Stimulated activated CD8-positive, alpha-beta memory T cell treated with anti-CD3 and anti-CD28 coated beads, Interleukin-15, amount 100 ng/mL, for 4 hours (primary cell): ENCODE measurements at regions not wholly inside any gene's neighbourhood (a gene's known extent, or its start where the extent isn't known, plus 50 kb on each side); places are given as distances from the start of the nearest gene placed in this dataset.

ENCODE experiments used
- DNase-seq, 2 donors: peaks; one replicate each; pipeline ENCODE4 v3.0.0-alpha.2; 2020; ENCODE audit warnings: low read depth in 2 of 2

- DNase-seq, result no peak
These were observed 79.0 kb downstream of the LBH start for GRCh38 chr2:30310371-30310770.

- DNase-seq, result no peak
These were observed 79.6 kb downstream of the LBH start for GRCh38 chr2:30310955-30311354.

- DNase-seq, result no peak
These were observed 80.4 kb downstream of the LBH start for GRCh38 chr2:30311711-30312110.

- DNase-seq, result no peak
These were observed 81.6 kb downstream of the LBH start for GRCh38 chr2:30312916-30313315.

GRCh38 chr2:30314981-30315380 is 83.6 kb downstream of the LBH start:
- no peak for DNase-seq

- DNase-seq, result no peak
These were observed 84.2 kb downstream of the LBH start for GRCh38 chr2:30315391-30316063.

GRCh38 chr2:30316408-30316807 is 85.1 kb downstream of the LBH start:
- no peak for DNase-seq

- DNase-seq, result no peak
These were observed 87.9 kb downstream of the LBH start for GRCh38 chr2:30318987-30319782.

- no peak for DNase-seq
These were observed 90.1 kb downstream of the LBH start for GRCh38 chr2:30321466-30321865.

- no peak for DNase-seq
These were observed 92.2 kb downstream of the LBH start for GRCh38 chr2:30323499-30323898.

GRCh38 chr2:30324245-30324908 is 93.0 kb downstream of the LBH start:
- DNase-seq, result no peak

- DNase-seq, result no peak
These were observed 94.4 kb downstream of the LBH start for GRCh38 chr2:30325600-30326328.

GRCh38 chr2:30326497-30326896 is 95.2 kb downstream of the LBH start:
- DNase-seq, result no peak

GRCh38 chr2:30331038-30331437 is 99.7 kb downstream of the LBH start:
- no peak for DNase-seq

- no peak for DNase-seq
These were observed 100.5 kb downstream of the LBH start for GRCh38 chr2:30331869-30332268.

GRCh38 chr2:30332791-30333453 is 101.6 kb downstream of the LBH start:
- peak in 1 of 2 donors; percentile 19 for DNase-seq

GRCh38 chr2:30334762-30335363 is 103.5 kb downstream of the LBH start:
- DNase-seq, result no peak

GRCh38 chr2:30336084-30336483 is 104.8 kb downstream of the LBH start:
- DNase-seq, result no peak

GRCh38 chr2:30336978-30337841 is 105.9 kb downstream of the LBH start:
- no peak for DNase-seq

- no peak for DNase-seq
These were observed 107.1 kb downstream of the LBH start for GRCh38 chr2:30338475-30338874.
